NOMO-1 (cell line): ENCODE measurements at regions not wholly inside any gene's neighbourhood (a gene's known extent, or its start where the extent isn't known, plus 50 kb on each side); places are given as distances from the start of the nearest gene placed in this dataset.

Source experiments
- DNase-seq, 2 experiments: peaks; one replicate each; lab custom pipeline; 2025; ENCODE audit not compliant: unreplicated experiment in 2 of 2; lab: John Stamatoyannopoulos, UW

- no peak for DNase-seq
These were observed 380.7 kb upstream of the GOLIM4 start for GRCh38 chr3:168476360-168476980.

- no peak for DNase-seq
These were observed 380.0 kb upstream of the GOLIM4 start for GRCh38 chr3:168475704-168476103.

- no peak for DNase-seq
These were observed 377.7 kb upstream of the GOLIM4 start for GRCh38 chr3:168473334-168473890.

GRCh38 chr3:168472783-168473182 is 377.1 kb upstream of the GOLIM4 start:
- no peak for DNase-seq

- DNase-seq = no peak
These were observed 374.7 kb upstream of the GOLIM4 start for GRCh38 chr3:168470380-168470779.

- DNase-seq = no peak
These were observed 373.7 kb upstream of the GOLIM4 start for GRCh38 chr3:168469436-168469835.

GRCh38 chr3:168467115-168467714 is 371.5 kb upstream of the GOLIM4 start:
- peak in 1 of 2 experiments; percentile 11 for DNase-seq

GRCh38 chr3:168461793-168462192 is 366.1 kb upstream of the GOLIM4 start:
- no peak for DNase-seq

- no peak for DNase-seq
These were observed 363.6 kb upstream of the GOLIM4 start for GRCh38 chr3:168459226-168459784.

- DNase-seq = no peak
These were observed 362.3 kb upstream of the GOLIM4 start for GRCh38 chr3:168457954-168458539.

GRCh38 chr3:168455814-168456213 is 360.1 kb upstream of the GOLIM4 start:
- DNase-seq = no peak

GRCh38 chr3:168453623-168454022 is 357.9 kb upstream of the GOLIM4 start:
- DNase-seq = no peak

GRCh38 chr3:168443965-168444364 is 348.2 kb upstream of the GOLIM4 start:
- DNase-seq = no peak

- no peak for DNase-seq
These were observed 346.8 kb upstream of the GOLIM4 start for GRCh38 chr3:168442502-168442901.

GRCh38 chr3:168436245-168436724 is 340.6 kb upstream of the GOLIM4 start:
- no peak for DNase-seq

- DNase-seq = no peak
These were observed 335.8 kb upstream of the GOLIM4 start for GRCh38 chr3:168431491-168431890.

GRCh38 chr3:168427835-168428475 is 332.2 kb upstream of the GOLIM4 start:
- peak; percentile 28 to 58 for DNase-seq

GRCh38 chr3:168427156-168427555 is 331.4 kb upstream of the GOLIM4 start:
- DNase-seq = no peak

GRCh38 chr3:168425936-168426595 is 330.3 kb upstream of the GOLIM4 start:
- DNase-seq = no peak

- DNase-seq = no peak
These were observed 328.5 kb upstream of the GOLIM4 start for GRCh38 chr3:168424059-168424734.
